B cell (primary cell): ENCODE measurements at regions not wholly inside any gene's neighbourhood (a gene's known extent, or its start where the extent isn't known, plus 50 kb on each side); places are given as distances from the start of the nearest gene placed in this dataset.

Experiments used
- ATAC-seq: fragments of 200-7000 bp; cut with Tn5 transposase; one replicate; pipeline ENCODE4 v1.10.0; 2021; ENCODE audit warnings: low read depth, mild to moderate bottlenecking, moderate number of reproducible peaks, moderate library complexity
- CTCF ChIA-PET: fragments of 350-600 bp; sonication (Branson Sonifier 250); formaldehyde crosslinking; loops from one replicate; lab custom pipeline; 2021; ENCODE audit warnings: antibody characterized with exemption, inconsistent platforms; lab: Charles Lee
- POLR2A ChIA-PET: fragments of 350-600 bp; sonication (Branson Sonifier 250); formaldehyde crosslinking; loops from one replicate; lab custom pipeline; 2021; ENCODE audit warnings: antibody characterized with exemption; lab: Charles Lee
- DNase-seq: peaks from one replicate; pipeline ENCODE4 v3.0.0; 2013
- H2AFZ ChIP-seq: 2 replicates; pipeline ENCODE4 v1.6.1; 2012; ENCODE audit warnings: mild to moderate bottlenecking, low read depth, low read length; ENCODE audit not compliant: insufficient read depth, poor library complexity, severe bottlenecking
- H3K27ac ChIP-seq, 2 donors: 1 replicate in 1 of 2; 2 replicates in 1 of 2; pipeline ENCODE4 v1.5.1; 2012 to 2013; ENCODE audit warnings: low read length in 2 of 2, mild to moderate bottlenecking in 2 of 2, moderate library complexity in 1 of 2
- H3K27me3 ChIP-seq, 4 experiments: fragments of 200-600 bp in 1 of 4; sonication (generic) in 1 of 4; replicated peaks in 1 of 4; 1 replicate in 2 of 4; 2 replicates in 2 of 4; pipeline versions ENCODE4 v1.6.1 to v1.7.0; 2013 to 2016; ENCODE audit warnings: low read length in 3 of 4, mild to moderate bottlenecking in 2 of 4, mixed read lengths in 1 of 4, moderate library complexity in 1 of 4; ENCODE audit not compliant: insufficient read depth in 4 of 4, control insufficient read depth in 3 of 4; ENCODE audit errors: control extremely low read depth in 1 of 4
- H3K36me3 ChIP-seq, 2 experiments: replicated peaks in 1 of 2; 1 replicate in 1 of 2; 2 replicates in 1 of 2; pipeline versions ENCODE4 v1.6.1 to v1.7.1; 2013; ENCODE audit warnings: low read length in 1 of 2; ENCODE audit not compliant: insufficient read depth in 2 of 2, control insufficient read depth in 1 of 2; ENCODE audit errors: control extremely low read depth in 1 of 2, extremely low read depth in 1 of 2
- H3K4me1 ChIP-seq, 2 donors: fragments of 200-600 bp in 1 of 2; sonication (generic) in 1 of 2; 1 replicate in 1 of 2; 2 replicates in 1 of 2; pipeline versions ENCODE4 v1.5.1 to v1.6.1; 2013 to 2017; ENCODE audit warnings: low read length in 2 of 2; ENCODE audit not compliant: control insufficient read depth in 2 of 2, insufficient read depth in 2 of 2
- H3K4me2 ChIP-seq: replicated peaks from 2 replicates; pipeline ENCODE3; 2012; ENCODE audit warnings: mild to moderate bottlenecking, low read depth, low read length; ENCODE audit not compliant: poor library complexity, severe bottlenecking
- H3K4me3 ChIP-seq, 5 experiments: fragments of 200-600 bp in 1 of 5; sonication (generic) in 1 of 5; 1 replicate in 3 of 5; 2 replicates in 2 of 5; pipeline versions ENCODE4 v1.5.1 to v1.7.0; 2011 to 2016; ENCODE audit warnings: low read length in 4 of 5, mild to moderate bottlenecking in 4 of 5, low read depth in 2 of 5, control low read depth in 1 of 5, moderate library complexity in 1 of 5; ENCODE audit not compliant: insufficient read depth in 1 of 5; ENCODE audit errors: control extremely low read depth in 1 of 5, extremely low read depth in 1 of 5
- H3K79me2 ChIP-seq: fragments of 200-600 bp; sonication (generic); one replicate; pipeline ENCODE4 v1.6.0; 2016; ENCODE audit warnings: low read length; ENCODE audit not compliant: control insufficient read depth, insufficient read depth
- H3K9ac ChIP-seq: fragments of 200-600 bp; sonication (generic); 2 replicates; pipeline ENCODE4 v1.6.1; 2017; ENCODE audit warnings: mild to moderate bottlenecking, low read length, moderate library complexity
- H3K9me3 ChIP-seq, 3 donors: one replicate each; pipeline versions ENCODE4 v1.6.1 to v1.7.1; 2013; ENCODE audit warnings: low read length in 2 of 3; ENCODE audit not compliant: control insufficient read depth in 2 of 3, insufficient read depth in 1 of 3; ENCODE audit errors: control extremely low read depth in 1 of 3
- H4K20me1 ChIP-seq: 2 replicates; pipeline ENCODE4 v1.6.0; 2012; ENCODE audit warnings: mild to moderate bottlenecking, low read length; ENCODE audit not compliant: insufficient read depth, control insufficient read depth, poor library complexity, severe bottlenecking
- H3K27ac Mint-ChIP-seq: one replicate; pipeline ENCODE4 v1.8.0; 2021; ENCODE audit warnings: mixed read lengths
- H3K27me3 Mint-ChIP-seq: one replicate; pipeline ENCODE4 v1.8.0; 2021; ENCODE audit warnings: mixed read lengths
- H3K4me1 Mint-ChIP-seq: one replicate; pipeline ENCODE4 v1.8.0; 2021; ENCODE audit warnings: mixed read lengths
- H3K4me3 Mint-ChIP-seq: one replicate; pipeline ENCODE4 v1.8.0; 2021; ENCODE audit warnings: mixed read lengths
- H3K9me3 Mint-ChIP-seq: one replicate; pipeline ENCODE4 v1.8.0; 2022; ENCODE audit warnings: mixed read lengths; ENCODE audit not compliant: insufficient read depth
- CTCF ChIP-seq: fragments of 200-600 bp; IDR thresholded peaks from one replicate; pipeline ENCODE4 v1.8.0; 2022; ENCODE audit warnings: antibody characterized with exemption, mild to moderate bottlenecking
- EZH2 ChIP-seq: IDR thresholded peaks from 2 replicates; pipeline ENCODE4 v1.6.1; 2012; ENCODE audit warnings: borderline replicate concordance, low read depth, mild to moderate bottlenecking, moderate library complexity, low read length; ENCODE audit not compliant: insufficient read depth, poor library complexity, severe bottlenecking
- WGBS: methylation state at CpG from one replicate; pipeline ENCODE4 v1.1.5; 2013; ENCODE audit warnings: missing lambda C conversion rate; ENCODE audit not compliant: insufficient coverage; 5-methylcytosine and 5-hydroxymethylcytosine counted together
- intact Hi-C: fragments of 100-400 bp; cut with micrococcal nuclease; formaldehyde crosslinking; loops from one replicate; pipeline ENCODE4 v1.10.0; 2022

- CTCF ChIA-PET, result no interaction called here
- H4K20me1 ChIP-seq, result no peaks in the 10 kb centered on the region
- H3K27me3 ChIP-seq, result no peaks in the 10 kb centered on the region
- no peak overlapping the region for H2AFZ ChIP-seq
- no peak for DNase-seq
- H3K4me3 Mint-ChIP-seq, result no peak overlapping the region
- H3K4me1 Mint-ChIP-seq, result no peaks in the 10 kb centered on the region
- no peak for ATAC-seq
- no peak overlapping the region for H3K4me2 ChIP-seq
- 100% methylated on average over 1 of the region's 1 CpG for WGBS
- H3K27ac ChIP-seq, result no peak overlapping the region
- TF ChIP-seq EZH2 (no peak), CTCF (no peak)
- H3K79me2 ChIP-seq, result no peaks in the 10 kb centered on the region
- no peaks in the 10 kb centered on the region for H3K27me3 Mint-ChIP-seq
- H3K27ac Mint-ChIP-seq, result no peak overlapping the region
- POLR2A ChIA-PET, result no interaction called here
- H3K9me3 ChIP-seq, result no peaks in the 10 kb centered on the region
- no peak overlapping the region for H3K4me3 ChIP-seq
- H3K36me3 ChIP-seq, result no peaks in the 10 kb centered on the region
- intact Hi-C loops, result no loop called here
- H3K9me3 Mint-ChIP-seq, result no peaks in the 10 kb centered on the region
- H3K9ac ChIP-seq, result no peak overlapping the region
- H3K4me1 ChIP-seq, result no peaks in the 10 kb centered on the region
Measured at GRCh38 chr16:77043076-77043475, 147.9 kb upstream of the MON1B start.

- no peak overlapping the region for H3K4me3 ChIP-seq
- POLR2A ChIA-PET, result no interaction called here
- DNase-seq, result no peak
- no peak for TF ChIP-seq CTCF
- TF ChIP-seq EZH2, result no peak
- H3K9ac ChIP-seq, result no peak overlapping the region
- no peak overlapping the region for H3K4me3 Mint-ChIP-seq
- H3K36me3 ChIP-seq, result no peaks in the 10 kb centered on the region
- no peaks in the 10 kb centered on the region for H3K9me3 Mint-ChIP-seq
- WGBS, result no CpG with 5 or more reads among the region's 4 CpGs
- no peaks in the 10 kb centered on the region for H3K79me2 ChIP-seq
- H3K27me3 ChIP-seq, result no peaks in the 10 kb centered on the region
- no peaks in the 10 kb centered on the region for H3K27me3 Mint-ChIP-seq
- H3K4me2 ChIP-seq, result no peak overlapping the region
- no peak overlapping the region for H2AFZ ChIP-seq
- H3K27ac ChIP-seq, result no peak overlapping the region
- H4K20me1 ChIP-seq, result no peaks in the 10 kb centered on the region
- no peaks in the 10 kb centered on the region for H3K9me3 ChIP-seq
- intact Hi-C loops, result no loop called here
- no peaks in the 10 kb centered on the region for H3K4me1 ChIP-seq
- CTCF ChIA-PET, result no interaction called here
- H3K27ac Mint-ChIP-seq, result no peak overlapping the region
- no peaks in the 10 kb centered on the region for H3K4me1 Mint-ChIP-seq
- no peak for ATAC-seq
Measured at GRCh38 chr16:77046206-77046605, 144.8 kb upstream of the MON1B start.
